KG1 (cell line): ENCODE measurements at regions not wholly inside any gene's neighbourhood (a gene's known extent, or its start where the extent isn't known, plus 50 kb on each side); places are given as distances from the start of the nearest gene placed in this dataset.
"Not testable (repeated sequence)": the region's sequence is repeated elsewhere in the genome, so short reads cannot be mapped to it uniquely, and the experiment has no call there.

Experiments used
- DNase-seq: peaks from one replicate; lab custom pipeline; 2025; lab: John Stamatoyannopoulos, UW

DNA sequence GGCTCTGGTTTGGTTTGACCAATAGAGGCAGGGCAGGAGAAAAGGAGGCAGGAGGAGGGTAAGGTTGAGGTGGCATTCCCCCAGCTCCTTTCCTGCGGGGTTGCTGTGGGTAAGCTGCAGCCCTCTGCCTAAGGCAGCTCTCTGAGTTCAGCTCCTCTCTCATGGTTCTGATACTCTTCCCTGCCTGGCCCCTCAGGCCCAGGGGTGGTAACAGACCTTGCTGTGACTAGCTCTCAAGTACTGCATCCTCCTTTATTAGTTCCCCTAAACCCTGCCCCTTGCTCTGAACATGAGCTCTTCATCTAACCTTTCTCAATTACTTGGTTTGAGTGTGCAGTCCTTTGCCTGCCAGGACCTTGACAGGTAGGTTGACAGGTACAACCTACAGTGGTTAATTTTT, 205.5 kb downstream of the SLC4A3 start:
- no peak for DNase-seq

DNA sequence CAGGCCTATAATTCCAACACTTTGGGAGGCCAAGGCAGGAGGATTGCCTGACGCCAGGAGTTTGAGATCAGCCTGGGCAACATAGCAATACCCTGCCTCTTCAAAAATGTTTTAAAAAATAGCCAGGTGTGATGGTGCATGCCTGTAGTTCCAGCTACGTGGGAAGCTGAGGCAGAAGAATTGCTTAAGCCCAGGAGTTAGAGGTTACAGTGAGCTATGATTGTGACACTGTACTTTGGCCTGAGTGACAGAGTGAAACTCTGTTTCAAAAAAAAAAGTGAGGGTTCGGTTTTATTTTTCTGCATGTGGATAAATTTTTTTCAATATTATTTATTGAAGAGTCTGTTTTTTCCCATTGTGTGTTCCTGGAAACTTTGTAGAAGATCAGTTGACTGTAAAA, 208.1 kb downstream of the SLC4A3 start:
- no peak for DNase-seq

DNA sequence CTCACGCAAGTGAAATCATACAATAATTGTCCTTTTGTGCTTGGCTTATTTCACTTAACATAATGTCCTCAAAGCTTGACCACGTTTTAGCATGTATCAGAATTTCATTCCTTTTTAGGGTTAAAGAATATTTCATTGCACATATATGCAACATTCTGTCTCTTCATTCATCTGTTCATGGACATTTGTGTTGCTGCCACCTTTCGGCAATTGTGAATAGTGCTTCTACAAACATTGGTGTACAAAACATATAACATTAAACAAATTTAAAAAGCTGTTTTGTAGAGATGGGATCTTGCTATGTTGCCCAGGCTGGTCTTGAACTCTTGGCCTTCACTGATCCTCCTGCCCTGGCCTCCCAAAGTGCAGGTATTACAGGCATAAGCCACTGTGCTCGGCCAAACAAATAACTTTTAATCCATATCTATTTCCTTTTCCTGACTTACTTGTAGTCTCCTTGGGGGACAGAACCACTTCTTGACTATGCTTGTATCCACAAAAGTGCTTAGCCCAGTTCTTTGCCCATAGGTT, 209.3 kb downstream of the SLC4A3 start:
- no peak for DNase-seq

DNA sequence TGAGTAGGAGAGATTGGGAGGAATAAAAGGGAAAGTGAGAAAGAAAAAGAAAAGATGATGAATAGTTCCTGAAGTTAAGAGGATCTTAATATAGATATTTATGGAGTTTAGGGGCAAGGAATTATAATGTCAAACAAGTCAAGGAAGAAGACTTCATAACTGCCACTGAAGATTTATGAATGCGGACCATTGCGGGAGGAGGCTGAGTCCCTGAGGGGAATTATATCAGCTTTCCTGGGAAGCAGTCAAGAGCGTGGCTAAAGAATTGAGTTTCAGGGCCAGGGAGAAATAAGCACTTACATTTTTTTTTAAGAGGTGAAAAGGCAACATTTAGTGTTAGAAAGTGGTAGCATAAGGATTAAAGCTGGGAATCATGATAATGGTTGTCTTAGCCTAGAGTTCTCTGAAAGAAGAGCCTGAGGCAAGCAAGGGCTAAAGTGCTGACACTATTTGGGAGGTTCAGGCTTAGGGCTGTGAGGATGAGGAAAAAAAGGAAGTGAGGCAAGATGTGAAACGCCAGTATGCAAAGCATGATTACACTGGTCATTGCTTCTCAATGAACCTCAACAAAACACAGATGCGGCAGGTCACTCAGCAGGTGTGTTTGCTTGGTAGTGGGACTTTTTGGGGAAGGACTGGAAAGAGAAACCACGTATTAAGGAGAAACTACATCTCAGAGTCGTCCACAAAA, 217.1 kb downstream of the SLC4A3 start:
- no peak for DNase-seq

DNA sequence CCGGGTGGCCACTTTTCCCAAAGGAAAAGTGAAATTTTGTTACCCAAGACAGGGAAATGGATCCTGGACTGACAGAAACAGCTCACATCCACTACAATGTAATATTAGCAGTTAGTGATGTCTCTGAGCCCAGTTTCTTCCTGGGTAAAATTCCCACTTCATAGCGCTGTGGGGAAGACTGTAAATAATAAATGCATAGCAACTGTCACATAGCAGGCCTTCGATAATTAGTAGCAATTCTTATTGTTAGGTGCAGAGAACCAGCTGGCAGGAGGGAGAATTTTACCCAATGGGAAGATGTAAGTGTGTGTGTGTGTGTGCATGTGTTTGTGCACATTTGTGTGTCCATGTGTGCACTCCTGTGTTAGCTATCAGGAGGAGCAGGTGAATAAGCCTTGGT, 221.5 kb downstream of the SLC4A3 start:
- no peak for DNase-seq

DNA sequence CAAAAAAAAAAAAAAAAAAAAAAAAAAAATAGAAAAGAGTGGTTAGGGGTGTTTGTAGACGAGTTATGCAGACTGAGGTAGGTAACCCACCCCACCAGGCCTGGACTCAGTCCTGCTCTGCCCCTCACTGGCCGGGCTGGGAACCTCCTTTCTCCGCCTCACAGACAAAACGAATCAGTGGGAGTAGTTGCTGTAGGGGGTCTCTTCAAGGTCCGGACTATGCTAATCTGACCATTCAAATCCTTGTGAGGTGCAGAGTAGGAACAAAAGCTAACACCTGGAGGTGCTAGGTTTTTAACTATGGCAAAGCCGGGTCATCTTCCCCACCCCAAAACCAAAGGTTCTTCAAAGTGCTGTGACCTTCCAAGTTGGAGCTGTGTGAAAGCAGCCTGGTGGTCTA, 223.7 kb downstream of the SLC4A3 start:
- DNase-seq: no peak

DNA sequence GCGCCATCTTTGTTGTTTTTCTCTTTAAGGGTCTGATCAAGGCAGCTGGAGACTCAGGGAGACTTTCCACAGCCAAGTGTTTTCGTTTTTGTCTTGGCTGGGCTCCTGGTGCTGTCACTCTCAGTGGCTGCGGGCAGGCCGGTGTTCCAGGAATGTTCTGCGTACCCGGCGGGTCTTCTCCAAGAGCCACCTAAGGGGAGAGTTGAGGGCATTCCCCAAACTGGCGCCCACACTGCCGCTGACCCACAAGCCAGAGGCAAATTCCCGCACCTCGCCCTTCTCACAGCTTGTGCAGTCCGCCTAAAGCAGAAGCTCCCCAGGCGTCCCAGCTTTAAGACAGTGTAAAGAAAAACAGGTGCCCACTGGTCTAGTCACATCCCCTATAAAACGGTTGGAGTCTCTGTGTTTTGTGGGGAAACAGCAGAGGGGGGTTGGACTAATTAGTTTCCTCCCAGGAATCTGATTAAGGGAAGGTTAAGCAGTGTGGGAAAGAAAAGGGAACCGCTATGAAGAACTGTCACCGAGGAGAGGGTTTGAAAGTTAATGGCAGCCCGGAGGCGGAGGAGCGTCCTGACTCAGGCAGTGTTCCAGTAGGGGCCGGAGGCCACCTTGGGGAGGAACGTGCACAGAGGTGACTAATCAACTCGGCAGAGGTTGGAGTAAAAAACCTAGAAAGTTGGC, 224.5 kb downstream of the SLC4A3 start:
- no peak for DNase-seq

DNA sequence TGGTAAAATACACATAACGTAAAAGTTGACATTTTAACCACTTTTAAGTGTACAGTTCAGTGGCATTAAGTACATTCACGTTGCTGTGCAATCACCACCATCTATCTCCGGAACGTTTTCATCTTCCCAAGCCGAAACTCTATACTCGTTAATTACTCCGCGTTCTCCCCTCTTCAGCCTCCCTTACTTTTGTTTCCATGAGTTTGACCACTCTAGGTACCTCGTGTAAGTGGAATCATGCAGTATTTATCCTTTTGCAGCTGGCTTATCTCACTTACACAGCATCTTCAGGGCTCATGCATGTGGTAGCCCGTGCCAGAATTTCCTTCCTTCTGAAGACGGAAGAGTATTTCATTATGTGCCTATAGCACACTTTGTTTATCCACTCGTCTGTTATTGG, 225.2 kb downstream of the SLC4A3 start:
- no peak for DNase-seq

DNA sequence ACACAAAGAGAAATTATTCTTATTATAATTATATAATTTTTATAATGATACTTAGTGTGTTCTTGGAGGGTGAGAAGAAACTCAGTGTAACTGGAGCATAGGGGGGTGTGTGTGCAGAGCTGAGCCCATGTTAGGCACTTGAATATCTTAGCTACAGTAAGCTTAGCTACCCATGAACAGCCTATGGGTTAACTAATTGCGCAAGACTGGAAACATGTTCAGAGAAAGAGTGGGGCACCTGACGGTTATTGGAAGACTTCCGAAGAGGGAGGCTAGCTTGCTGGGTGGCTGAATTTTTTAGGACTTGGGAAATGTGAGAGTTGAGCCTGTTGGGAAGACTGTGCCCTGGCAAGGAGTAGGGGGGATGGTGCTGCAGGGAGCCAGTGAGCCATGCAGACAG, 229.2 kb downstream of the SLC4A3 start:
- no peak for DNase-seq

DNA sequence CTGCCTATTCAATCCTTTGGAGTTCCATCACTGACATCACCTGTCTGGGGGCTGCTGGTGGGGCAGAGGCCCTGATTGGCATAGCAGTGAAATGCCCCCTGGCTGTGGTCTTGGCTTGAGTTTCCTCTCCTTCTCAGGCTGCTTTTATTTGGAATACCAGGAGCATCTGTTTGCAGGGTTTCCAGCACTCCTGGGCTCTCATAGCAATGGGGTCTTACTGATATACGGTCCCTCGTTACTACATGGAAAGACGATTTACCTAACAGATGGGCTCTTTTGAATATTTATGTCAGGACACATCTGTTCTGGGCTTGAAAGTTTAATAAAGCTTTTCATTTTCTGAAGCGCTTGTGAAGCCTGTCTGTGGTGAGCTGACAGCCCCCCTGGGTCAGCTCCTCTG, 230.3 kb downstream of the SLC4A3 start:
- DNase-seq: no peak

DNA sequence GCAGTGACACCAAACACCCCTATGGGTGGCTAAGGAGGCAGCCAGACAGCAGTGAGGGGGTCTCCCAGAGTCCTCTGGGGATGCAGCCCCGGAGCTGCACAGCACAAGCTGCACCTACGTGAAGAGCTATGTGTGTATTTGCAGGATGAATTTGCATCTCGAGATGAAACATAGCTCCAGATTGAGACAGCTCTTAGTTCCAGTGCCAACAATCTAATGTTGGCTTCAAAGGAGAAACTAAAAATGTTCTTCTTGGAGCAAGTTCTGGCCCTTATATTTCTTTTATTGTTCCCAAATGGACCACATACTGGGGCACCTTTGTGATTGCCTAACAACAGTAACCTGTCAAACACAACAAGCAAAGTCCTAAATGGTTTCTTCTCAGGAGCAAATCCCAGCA, 233.9 kb downstream of the SLC4A3 start:
- no peak for DNase-seq

DNA sequence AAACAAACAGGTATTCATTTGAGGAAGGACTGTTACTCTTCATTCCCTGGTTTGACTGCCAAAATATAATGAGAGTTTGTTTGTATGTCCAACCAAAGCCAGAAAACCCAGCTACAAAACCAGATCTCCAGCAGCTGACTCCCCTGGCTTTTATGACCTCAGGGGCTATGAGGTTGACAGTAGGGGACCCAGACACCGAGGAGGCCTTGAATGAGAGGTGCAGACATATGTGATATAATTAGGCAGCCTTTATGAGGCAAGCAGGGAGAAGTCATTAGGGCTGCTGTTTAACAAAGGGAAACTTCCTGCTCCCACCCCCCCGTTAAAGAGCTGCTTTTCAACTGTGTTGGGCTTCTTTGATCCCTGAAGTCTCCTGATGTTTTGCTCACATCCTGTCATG, 236.7 kb downstream of the SLC4A3 start:
- DNase-seq: no peak

DNA sequence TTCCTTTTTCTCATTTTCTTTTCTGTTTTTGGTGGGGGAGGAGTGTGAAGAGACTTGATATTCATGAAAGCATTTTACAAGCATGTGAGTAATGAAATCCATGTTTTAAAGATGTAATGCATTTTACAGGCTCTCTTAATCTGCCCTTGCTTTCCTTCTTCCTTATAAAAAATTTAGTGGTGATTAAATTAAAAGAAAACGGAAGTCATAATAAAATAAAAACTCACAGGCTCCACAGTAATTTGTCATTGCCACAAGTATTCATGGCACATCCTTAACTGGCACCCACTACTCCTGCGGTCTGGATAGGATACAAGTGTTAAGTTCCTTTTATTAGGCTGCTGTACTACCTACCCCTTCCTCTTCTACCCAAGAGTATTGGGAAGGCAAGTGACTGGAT, 241.2 kb downstream of the SLC4A3 start:
- no peak for DNase-seq

DNA sequence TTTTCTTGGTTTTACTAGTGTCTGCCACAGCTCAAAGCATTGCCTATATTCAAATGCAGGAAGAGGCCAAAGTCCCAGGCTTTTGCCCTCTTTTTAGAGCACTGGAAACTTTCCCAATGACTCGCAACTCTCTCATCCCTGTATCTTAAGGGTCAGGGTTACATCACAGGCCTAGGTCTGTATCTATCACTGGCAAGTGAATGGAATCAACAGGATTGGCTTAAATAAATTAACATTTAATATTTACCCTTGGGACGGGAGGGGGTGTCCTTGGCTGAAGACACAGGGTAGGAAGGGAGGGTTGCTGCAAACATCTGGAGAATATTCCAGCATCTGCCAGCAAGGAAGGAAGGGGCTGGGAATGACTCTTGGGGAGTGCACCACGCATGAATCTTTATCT, 242.6 kb downstream of the SLC4A3 start:
- no peak for DNase-seq

DNA sequence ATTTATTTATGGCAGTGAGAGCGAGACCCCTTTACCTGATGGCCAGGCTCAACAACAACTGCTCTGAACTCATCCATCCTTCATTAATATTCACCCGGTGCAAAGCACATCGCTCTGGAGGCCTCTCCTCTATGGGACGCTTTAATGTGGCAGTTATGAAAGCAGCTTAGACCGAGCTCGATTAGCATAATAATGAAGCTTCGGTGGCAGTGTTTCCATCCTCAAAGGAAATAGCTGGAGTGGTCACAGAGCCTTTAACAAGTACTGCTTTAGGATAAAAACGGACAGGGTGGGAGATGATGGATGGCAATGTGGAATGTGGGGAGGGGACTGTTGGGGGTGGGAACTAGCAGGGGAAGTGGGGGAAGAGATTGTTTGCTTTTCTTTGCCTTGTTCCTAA, 243.9 kb downstream of the SLC4A3 start:
- no peak for DNase-seq

DNA sequence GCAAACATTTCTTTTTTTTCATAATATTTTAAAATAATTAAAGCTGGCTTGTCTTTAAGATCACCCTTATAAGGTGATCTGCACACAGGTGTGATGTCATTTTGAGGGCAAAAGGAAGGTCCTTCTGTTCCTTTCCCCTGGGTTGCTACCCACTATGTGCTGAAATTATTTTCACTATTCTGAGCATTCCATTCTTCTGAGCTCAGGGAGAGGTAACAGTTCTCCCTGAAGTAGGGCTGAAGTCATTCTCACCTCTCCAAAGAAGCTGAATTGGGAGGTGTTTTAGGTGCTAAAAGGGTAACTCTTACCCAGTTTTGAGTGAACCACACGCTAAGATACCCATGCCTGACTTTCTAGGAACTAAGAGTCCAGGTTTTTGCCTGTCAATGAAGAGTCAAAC, 247.6 kb downstream of the SLC4A3 start:
- DNase-seq: no peak

DNA sequence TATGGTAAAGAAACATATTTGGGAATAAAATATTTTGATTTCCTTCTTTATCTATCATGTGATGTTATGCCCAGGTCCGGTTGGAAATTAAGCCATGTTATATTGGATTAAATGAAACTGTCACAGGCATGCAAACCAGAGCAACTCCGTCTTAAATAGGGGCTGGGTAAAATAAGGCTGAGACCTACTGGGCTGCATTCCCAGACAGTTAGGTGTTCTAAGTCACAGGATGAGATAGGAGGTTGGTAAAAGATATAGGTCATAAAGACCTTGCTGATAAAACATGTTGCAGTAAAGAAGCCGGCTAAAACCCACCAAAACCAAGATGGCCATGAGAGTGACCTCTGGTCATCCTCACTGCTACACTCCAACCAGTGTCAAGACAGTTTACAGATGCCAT, 248.6 kb downstream of the SLC4A3 start:
- DNase-seq: not testable (repeated sequence)

DNA sequence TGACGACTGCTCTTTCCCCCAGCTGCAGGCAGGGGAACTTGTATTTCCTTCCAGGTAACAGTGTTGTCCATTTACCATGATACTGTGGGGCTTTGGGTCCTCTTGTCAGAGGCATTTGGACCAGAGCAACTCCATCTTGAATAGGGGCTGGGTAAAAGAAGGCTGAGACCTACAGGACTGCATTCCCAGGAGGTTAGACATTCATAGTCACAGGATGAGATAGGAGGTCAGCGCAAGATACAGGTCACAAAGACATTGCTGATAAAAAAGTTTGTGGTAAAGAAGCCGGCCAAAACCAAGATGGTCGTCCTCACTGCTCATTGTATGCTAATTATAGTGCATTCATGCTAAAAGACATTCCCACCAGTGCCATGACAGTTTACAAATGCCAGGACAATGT, 249.5 kb downstream of the SLC4A3 start:
- no peak for DNase-seq

DNA sequence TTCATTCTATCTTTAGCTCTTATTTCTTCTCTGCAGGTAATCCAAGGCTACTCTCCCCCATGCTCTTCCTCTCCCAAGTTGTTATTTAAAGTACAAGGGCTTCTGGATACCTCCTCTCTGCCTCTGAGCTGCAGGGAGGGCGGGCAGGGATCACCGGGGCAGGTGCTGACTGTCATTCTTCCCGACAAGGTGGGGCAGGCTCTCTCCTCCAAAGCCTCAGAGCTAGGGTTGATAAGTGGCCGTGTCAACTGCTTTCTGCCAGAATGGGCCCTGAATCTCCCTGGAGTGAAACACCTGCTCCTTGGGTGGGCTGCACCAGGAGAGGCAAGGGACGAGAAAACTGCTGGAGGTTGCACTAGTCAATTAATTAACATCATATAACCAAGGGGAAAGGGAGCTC, 250.3 kb downstream of the SLC4A3 start:
- no peak for DNase-seq

DNA sequence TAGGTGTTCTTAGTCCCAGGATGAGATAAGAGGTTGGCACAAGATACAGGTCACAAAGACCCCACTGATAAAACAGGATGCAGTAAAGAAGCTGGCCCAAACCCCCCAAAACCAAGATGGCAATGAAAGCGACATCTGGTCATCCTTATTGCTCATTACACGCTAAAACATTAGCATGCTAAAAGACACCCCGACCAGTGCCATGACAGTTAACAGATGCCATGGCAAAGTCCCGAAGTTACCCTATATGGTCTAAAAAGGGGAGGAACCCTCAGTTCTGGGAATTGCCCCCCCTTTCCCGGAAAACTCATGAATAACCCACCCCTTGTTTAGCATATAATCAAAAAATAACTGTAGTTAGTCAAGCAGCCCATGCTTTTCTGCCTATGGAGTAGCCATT, 251.1 kb downstream of the SLC4A3 start:
- DNase-seq: no peak

DNA sequence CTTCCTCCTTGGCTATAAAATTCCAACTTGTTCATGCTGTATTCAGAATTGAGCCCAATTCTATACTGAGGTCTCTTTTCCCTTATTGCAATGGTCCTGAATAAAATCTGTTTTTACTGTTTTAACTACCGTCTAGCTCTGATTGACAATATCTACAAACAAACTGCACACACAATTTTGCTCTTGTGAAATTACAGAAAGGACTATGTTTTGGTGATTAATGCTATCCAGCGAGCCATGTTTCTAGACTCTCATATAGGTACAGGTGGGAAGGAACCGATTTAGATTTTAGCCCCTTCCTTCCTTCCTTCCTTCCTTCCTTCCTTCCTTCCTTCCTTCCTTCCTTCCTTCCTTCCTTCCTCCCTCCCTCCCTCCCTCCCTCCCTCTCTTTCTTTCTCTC, 254.4 kb downstream of the SLC4A3 start:
- DNase-seq: no peak

DNA sequence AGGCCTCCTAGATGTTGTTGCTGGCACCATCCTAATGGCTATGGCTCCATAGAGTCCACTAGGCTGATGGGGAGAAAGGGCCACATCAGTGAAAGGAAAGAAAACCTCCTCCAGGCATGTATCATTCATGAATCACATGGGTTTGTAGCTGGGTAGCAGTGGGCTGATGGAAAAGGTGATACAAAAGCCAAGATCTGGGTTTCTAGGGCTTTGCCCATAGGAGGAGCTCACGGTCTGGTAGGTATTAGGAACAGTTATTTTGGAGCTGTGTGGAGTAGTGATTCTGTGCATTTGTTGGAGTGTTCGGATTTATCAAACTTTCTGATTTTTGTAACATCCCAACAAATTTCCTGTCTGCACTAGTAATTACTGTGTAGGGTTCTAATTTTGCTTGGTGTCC, 259.2 kb downstream of the SLC4A3 start:
- DNase-seq: no peak

DNA sequence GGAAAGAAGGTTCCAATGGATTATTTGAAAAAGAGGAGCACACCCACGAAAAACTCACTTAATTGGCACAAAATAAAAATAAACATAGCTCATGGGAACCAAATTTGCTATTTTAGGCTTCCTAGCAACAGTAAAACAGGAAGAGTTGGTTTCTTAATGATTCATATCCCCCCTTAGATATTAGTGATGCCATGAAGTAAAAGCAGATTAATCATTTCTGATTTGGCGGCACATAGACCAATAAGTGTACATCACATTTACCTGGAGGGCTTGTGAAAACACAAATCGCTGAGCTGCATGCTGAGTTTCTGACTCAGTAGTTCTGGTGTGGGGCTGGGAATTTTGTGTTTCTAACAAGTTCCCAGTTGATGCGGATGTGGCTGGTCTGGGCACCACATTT, 260.4 kb downstream of the SLC4A3 start:
- no peak for DNase-seq

DNA sequence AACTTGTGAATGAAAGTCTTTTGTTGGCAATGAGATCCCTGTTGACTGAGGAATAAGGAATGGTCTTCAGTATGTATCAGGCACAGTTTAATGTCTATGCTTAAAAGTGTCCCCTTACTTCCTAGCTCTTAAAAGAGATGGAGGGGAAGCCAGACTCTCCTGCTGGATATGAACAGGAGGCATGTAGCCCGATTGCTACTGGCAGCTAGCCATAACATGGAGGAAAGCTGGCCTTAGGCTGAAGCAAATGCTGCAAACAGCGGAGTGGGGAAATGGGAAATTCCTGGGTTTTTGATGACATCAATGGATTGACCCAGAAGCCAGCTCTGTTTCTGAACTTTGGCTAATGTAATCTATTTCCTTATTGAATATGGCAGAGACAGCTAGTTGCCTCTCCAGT, 266.1 kb downstream of the SLC4A3 start:
- no peak for DNase-seq
